Breast epithelium (tissue), 3 donors: ENCODE measurements at regions not wholly inside any gene's neighbourhood (a gene's known extent, or its start where the extent isn't known, plus 50 kb on each side); places are given as distances from the start of the nearest gene placed in this dataset.

Experiments
- POLR2A ChIP-seq: fragments of 450-650 bp; IDR thresholded peaks from one replicate; pipeline ENCODE4 v1.6.1; 2016; ENCODE audit warnings: antibody characterized with exemption, mild to moderate bottlenecking, moderate library complexity
- POLR2AphosphoS5 ChIP-seq, 3 donors: sonication (generic); formaldehyde crosslinking; IDR thresholded peaks; one replicate each; pipeline ENCODE4 v1.6.1; 2017; ENCODE audit warnings: antibody characterized with exemption in 3 of 3
- TF ChIP-seq, protein P1 (sequence below), 3 donors: fragments of 450-650 bp; IDR thresholded peaks; one replicate each; pipeline ENCODE4 v1.5.1; 2016 to 2017; ENCODE audit warnings: antibody characterized with exemption in 3 of 3, mild to moderate bottlenecking in 3 of 3, moderate library complexity in 3 of 3

DNA sequence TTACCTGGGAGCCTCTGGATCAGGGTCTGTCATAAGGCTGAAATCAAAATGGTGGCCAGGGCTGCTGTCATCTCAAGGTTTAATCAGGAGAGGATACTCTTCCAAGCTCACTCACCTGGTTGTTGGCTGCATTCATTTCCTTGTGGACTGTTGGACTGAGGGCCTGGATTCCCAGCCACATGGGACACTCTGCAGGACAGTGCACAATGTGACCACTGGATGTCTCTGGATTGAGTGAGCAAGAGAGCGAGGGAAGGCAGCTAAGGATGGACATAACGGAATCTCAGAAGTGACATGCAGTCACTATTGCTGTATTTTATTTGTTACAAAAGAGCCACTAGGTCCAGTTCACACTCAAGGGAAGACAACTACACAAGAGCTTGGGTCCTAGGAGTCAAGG lies 229.1 kb downstream of the S1PR1 start:
- TF ChIP-seq, protein P1, sequence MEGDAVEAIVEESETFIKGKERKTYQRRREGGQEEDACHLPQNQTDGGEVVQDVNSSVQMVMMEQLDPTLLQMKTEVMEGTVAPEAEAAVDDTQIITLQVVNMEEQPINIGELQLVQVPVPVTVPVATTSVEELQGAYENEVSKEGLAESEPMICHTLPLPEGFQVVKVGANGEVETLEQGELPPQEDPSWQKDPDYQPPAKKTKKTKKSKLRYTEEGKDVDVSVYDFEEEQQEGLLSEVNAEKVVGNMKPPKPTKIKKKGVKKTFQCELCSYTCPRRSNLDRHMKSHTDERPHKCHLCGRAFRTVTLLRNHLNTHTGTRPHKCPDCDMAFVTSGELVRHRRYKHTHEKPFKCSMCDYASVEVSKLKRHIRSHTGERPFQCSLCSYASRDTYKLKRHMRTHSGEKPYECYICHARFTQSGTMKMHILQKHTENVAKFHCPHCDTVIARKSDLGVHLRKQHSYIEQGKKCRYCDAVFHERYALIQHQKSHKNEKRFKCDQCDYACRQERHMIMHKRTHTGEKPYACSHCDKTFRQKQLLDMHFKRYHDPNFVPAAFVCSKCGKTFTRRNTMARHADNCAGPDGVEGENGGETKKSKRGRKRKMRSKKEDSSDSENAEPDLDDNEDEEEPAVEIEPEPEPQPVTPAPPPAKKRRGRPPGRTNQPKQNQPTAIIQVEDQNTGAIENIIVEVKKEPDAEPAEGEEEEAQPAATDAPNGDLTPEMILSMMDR (IDR thresholded peaks at IDR 0.05), result no peak
- TF ChIP-seq POLR2AphosphoS5 (IDR thresholded peaks at IDR 0.05), result no peak
- no peak for TF ChIP-seq POLR2A
